Raji (cell line): ENCODE measurements at regions not wholly inside any gene's neighbourhood (a gene's known extent, or its start where the extent isn't known, plus 50 kb on each side); places are given as distances from the start of the nearest gene placed in this dataset.

ENCODE experiments used
- POLR2A ChIP-seq: IDR thresholded peaks from 2 replicates; pipeline ENCODE4 v1.6.1; 2011; ENCODE audit warnings: low read depth, low read length, control low read depth; ENCODE audit not compliant: insufficient read depth

DNA sequence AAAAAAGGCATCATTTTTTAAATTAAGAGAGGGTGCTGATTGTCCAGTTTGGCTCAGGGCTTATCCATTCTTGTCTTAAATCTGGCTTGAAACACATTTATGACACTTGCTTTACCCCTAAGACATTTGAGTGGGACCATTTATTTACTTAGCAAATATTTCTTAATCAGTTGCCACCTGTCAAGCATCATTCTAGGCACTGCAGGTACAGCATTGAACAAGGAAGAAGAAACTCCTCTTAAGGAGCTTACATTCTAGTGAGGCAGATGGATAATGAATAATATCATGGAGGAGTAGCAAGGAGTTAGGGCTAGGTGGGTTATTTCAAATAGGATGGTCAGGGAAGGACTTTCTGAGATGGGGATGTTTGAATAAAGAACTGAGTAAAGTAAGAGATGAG, 189.8 kb downstream of the UTRN start:
- TF ChIP-seq POLR2A = no peak

DNA sequence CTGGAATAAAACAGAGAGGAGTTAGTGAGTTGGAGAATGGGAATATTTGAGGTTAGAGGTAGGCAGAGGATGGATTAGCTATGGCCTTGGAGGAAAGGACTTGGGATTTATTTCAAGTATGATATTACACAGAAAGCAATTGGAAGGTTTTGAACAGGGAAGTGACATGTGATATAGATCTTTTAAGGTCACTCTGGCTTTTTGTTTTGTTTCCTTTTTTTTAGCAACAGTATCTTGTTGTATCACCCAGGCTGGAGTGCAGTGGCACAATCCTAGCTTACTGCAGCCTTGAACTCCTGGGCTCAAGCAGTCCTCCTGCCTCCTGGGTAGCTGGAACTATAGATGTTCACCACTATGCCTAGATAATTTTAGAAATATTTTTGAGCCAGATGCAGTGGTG, 190.3 kb downstream of the UTRN start:
- TF ChIP-seq POLR2A = no peak

DNA sequence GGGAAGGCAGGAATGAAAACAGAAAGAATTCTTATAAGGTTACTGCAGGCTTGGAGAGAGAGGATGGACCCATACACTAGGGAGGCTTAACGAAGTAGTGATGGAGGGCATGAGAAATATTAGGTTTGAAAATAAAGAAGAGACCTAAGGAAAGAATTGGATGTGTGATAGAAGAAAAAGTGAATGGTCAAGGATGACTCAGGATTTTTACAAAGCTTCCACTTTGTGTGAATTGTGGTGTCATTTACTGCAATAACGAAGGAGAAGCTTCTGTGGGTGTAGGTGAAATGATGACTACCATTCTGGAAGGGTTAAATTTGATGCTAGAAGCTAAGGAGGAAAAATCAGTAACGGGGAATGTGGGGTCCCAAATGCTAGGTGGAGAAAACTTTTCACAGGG, 191.2 kb downstream of the UTRN start:
- no peak for TF ChIP-seq POLR2A

DNA sequence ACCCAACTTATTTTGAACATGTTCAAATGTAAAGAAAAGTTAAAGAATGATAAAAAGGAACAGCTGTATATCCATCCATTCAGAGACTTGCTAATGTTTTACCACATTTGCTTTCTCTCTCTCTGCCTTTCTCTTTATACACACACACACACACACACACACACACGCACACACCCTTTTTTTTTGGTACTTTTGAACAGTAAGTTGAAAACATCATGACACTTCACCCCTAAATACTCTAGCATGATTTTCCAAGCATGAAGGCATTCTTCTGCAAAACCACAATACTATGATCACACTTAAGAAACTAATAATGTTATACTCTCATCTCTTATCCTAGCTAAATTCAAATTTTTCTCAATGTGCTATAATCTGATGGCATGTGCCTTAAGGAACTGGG, 192.3 kb downstream of the UTRN start:
- no peak for TF ChIP-seq POLR2A

DNA sequence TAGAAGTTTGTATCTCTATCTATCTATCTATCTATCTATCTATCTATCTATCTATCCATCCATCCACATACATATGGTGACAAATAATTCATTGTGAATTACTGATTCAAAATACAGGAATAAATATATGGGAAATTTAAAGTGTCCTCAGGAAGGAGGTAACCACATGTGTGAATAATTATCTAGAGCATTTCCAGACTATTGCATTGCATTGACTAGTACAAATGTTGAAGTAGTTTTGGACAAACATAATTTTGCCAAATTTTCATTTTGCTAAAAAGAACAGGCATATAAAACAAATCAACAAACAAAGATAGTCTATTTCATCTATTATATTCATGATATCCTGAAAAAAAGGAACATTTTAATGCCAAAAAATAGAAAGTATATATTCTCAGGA, 192.7 kb downstream of the UTRN start:
- no peak for TF ChIP-seq POLR2A

DNA sequence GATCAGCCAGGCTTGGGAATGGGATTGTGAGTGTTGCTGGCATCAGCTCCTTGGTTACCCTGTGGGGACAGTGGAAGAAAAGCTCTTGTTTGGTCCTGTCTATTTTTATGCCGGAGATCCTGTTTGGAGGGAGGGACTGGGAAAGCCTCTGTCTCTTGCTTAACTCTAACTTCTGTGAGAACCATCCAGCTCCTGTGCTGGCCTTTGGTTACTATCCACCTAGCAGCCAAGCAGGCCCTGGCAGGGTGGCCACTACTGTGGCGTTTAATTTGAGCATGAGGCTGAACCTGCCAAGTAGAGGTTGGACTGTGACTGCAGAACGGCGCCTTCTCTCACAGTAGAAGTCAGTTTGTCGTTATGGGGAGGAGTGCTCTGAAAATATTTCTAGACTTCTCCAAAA, 193.3 kb downstream of the UTRN start:
- TF ChIP-seq POLR2A = no peak

DNA sequence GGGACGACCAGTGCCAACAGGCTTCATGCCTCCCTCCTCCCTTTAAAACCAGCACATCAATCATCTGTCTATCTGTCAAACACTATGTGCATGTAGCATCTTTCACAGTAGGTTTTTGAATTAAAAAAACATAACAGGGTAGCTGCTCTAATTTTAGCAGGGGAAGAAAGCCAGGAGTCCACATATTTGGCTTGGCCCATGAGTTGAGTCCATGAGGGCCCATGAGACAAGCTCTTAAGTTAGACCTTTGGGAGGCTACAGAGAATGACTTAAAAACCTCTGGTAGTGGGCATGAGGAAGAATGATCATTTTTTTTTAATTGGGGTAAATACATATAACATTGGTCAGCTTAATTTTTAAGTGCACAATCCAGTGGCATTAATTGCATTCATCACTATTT, 194.9 kb downstream of the UTRN start:
- TF ChIP-seq POLR2A = no peak

DNA sequence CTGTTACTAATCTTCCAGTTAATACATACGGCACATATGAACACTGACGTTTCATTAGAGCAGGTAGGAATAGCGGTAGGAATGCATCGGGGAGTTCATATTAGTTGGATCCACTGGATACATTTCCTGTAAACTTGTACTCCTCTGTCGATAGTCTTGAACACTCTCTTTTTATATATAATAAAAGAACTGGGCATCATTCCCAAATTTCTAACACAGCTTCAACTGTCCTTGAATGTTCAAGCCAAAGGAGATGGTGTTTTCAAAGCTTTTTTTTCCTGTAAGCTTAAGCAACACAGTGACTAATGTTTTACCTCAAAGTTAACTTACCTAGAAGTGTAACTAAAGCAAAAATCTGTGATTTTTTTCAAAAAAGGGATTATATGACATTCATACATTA, 195.3 kb downstream of the UTRN start:
- no peak for TF ChIP-seq POLR2A

DNA sequence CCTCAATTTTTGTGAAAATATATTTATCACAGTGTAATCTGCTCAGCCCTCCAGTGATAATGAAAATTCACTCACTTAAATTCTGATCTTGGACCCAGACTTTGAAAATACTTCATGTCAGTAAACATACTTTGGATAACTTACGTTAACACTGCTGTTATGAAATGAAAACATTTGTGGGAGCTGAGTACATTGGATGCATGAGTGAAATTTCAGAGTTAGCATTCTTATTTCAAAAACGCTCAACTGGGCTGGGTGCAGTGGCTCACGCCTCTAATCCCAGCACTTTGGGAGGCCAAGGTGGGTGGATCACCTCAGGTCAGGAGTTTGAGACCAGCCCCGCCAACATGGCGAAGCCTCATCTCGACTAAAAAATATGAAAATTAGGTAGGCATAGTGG, 196.4 kb downstream of the UTRN start:
- TF ChIP-seq POLR2A = no peak

DNA sequence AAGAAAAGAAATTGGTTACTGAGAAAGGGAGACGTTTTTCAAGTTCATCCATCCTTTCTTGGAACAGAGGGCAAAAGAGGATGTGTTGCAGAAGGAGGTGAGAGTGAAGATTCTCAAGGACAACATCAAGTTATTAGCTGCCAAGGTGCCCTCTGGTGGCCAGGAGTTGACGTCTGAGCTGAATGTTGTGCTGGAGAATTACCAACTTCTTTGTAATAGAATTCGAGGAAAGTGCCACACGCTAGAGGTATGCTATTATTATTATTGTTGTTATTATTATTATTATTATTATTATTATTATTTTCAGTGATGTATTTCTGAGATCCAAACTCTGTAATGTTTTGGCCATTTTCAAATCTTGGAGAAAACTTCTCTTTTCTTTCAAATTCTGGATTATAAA, 197.0 kb downstream of the UTRN start:
- no peak for TF ChIP-seq POLR2A

DNA sequence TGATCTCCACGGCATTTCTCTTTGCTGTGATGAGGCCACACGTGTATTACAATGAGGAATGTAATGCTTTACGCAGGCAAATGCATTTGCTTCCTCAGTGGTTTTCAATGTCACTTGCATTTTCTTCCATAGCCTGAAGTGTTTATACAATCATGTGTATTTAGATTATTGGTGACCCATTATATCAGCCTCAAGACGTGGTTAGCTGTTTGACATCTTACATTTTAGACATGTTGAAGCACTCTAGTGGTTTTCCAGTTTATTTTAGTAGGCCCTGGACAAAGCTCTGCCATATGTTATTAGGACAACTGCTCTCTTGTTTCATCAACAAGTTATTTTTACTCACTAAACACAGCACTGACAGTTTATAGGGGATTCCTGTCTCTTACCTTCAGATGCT, 200.4 kb downstream of the UTRN start:
- no peak for TF ChIP-seq POLR2A

DNA sequence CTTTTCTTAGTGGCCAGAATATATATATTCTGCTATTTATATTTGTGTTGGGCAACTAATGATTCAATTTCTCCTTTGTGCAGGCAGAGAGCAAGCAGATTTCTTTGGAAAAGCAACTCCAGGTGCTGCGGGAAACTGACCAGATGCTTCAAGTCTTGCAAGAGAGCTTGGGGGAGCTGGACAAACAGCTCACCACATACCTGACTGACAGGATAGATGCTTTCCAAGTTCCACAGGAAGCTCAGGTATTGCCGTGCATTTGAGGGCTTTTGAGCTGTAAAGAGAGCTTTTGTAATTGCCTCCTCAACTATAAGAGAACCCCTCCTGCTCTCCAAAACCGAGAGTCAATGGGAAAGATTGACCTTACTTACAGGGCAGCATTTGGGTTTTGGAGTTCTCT, 203.5 kb downstream of the UTRN start:
- no peak for TF ChIP-seq POLR2A

DNA sequence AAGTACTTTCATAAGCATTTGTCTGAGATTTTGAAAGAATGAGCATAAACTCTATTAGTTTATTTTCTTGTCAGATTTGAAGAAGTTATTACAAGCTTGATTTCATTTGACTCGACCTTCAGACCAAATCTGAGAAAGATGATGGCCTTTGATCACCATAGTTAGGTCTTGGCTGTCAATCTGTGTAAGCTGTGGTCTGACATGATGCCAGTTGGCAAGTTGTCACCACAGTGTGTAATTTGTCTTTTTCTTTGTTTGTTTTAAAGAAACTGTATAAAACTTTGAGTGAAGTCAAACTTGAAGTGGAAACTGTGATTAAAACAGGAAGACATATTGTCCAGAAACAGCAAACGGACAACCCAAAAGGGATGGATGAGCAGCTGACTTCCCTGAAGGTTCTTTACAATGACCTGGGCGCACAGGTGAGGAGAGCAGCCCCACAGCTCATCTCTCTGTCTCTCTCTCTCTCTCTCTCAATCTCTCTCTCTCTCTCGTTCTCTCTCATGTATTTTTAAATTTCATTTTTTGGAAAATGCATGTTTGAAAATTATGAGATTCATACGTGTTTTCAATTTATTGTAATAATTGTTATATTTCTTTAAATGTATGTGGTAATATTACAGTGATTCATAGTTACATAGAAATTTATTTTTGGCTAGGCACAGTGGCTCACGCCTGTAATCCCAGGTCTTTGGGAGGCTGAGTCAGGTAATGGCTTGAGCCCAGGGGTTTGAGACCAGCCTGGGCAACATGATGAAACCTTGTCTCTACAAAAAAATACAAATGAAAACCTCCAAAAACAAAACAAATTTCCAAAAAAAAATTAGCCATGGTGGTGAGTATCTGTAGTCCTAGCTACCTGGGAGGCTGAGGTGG, 208.1 kb downstream of the UTRN start:
- no peak for TF ChIP-seq POLR2A

DNA sequence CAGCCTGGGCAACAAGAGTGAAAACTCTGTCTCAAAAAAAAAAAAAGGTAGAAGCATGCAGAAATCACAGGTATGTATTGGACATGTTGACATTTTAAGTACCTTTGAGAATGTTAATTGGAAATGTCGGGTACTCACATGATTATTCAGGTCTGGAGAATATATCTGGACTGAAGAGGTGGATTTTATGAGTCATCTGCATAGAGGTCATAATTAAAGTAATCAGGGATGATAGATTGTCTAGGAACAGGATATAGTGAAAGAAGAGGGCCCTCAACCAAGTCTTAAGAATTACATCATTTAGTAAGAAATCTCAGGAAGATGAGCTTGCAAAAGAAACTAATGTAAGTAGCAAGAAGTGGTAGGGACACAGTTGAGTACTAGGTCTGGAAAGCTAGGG, 212.5 kb downstream of the UTRN start:
- TF ChIP-seq POLR2A = no peak

DNA sequence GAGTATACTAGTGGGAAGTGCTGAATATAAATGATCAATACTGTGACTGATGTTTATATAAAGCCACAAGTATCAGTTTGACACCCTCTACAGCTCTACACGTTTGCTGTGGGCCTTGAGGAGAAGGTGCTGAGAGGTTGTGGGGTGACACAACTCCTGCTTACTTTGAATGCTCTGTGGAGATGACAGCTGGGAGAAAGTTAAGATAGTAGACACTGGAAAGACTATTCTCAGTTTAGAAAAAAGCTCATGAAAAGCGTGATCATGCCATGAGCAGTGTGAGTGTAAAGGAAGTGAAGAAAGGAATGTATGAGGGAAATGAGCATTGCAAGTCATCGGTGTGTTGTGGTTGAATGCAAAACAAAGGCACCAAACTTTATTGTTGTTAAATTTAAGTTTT, 215.8 kb downstream of the UTRN start:
- TF ChIP-seq POLR2A = no peak

DNA sequence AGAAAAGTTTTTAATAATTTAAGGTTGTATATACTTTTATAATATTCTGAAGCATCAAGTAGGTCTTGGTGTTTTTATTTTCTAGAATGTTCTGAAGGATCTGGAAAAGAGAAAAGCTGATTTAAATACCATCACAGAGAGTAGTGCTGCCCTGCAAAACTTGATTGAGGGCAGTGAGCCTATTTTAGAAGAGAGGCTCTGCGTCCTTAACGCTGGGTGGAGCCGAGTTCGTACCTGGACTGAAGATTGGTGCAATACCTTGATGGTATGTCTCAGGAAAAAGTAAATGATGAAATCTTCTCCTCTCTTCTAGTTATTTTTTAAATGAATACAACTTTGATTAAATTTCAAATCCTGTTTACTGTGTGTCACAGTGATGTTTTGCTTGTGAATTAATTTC, 225.7 kb downstream of the UTRN start:
- TF ChIP-seq POLR2A = no peak

DNA sequence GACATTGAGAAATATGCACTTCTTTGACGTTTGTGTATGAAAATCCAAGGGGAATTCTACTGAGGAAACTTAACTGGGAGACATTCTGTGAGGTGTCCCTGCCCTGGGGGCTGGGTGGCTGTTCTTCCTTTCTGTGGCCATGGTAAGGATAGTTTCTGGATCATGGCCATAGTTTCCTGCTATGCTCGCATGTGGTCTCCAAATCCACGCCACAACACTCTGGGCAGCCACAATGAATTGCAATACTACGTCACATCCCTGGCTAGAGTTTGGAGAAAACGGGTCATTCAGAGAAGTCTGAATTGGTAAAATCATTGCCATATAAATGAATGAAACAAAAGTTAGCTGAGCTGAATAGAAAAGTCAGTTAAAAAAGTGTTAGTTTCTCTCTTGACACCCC, 230.6 kb downstream of the UTRN start:
- TF ChIP-seq POLR2A = no peak

DNA sequence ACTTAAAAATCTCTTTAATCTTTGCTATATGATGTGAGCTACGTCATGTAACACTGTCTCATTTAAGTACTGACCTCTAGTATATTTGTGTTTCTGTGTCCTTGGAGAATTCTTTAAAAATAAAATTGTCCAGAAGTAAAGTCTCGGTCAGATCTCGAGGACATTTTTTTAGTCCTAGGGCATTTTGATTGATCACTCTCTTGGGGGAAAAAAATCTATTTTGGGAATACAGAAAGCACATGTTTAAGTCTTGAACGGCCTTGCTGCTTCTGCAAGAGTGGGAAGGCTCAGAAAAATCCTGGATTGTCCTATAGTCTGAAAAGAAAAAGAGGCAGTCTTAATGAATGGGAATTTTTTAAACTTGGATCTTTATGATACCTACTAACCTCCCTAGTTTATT, 234.3 kb downstream of the UTRN start:
- TF ChIP-seq POLR2A = no peak
